GM12875 (cell line): ENCODE measurements at regions not wholly inside any gene's neighbourhood (a gene's known extent, or its start where the extent isn't known, plus 50 kb on each side); places are given as distances from the start of the nearest gene placed in this dataset.
"Not testable (repeated sequence)": the region's sequence is repeated elsewhere in the genome, so short reads cannot be mapped to it uniquely, and the experiment has no call there.

ENCODE experiments used
- H3K4me3 ChIP-seq: one replicate; pipeline ENCODE4 v1.5.1; 2011; ENCODE audit warnings: low read depth, low read length, control low read depth
- TF ChIP-seq, protein P1 (sequence below): IDR thresholded peaks from 2 replicates; pipeline ENCODE4 v1.5.1; 2011; ENCODE audit warnings: low read depth, mild to moderate bottlenecking, control low read depth, inconsistent platforms, low read length, moderate library complexity, borderline replicate concordance; ENCODE audit not compliant: insufficient read depth

DNA sequence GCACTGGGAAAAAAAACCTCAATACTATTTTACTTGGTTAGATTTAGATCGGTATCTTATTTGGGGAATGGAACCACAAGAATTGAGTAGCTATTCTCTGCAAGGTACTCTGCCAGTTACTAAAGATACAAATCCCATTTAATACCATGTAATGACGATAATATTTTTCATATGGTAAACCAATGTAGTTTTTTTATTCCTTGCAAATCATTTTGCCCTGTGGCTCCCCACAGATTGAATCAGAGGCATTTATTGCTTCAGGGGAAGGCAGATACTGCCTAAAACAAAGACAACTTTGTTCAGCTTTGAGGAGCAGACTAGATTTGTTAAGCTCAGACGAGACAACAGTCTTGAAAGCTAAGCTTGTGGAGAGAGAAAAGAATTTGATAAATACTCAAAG lies 226.7 kb upstream of the RUNX1 start:
- TF ChIP-seq, protein P1, sequence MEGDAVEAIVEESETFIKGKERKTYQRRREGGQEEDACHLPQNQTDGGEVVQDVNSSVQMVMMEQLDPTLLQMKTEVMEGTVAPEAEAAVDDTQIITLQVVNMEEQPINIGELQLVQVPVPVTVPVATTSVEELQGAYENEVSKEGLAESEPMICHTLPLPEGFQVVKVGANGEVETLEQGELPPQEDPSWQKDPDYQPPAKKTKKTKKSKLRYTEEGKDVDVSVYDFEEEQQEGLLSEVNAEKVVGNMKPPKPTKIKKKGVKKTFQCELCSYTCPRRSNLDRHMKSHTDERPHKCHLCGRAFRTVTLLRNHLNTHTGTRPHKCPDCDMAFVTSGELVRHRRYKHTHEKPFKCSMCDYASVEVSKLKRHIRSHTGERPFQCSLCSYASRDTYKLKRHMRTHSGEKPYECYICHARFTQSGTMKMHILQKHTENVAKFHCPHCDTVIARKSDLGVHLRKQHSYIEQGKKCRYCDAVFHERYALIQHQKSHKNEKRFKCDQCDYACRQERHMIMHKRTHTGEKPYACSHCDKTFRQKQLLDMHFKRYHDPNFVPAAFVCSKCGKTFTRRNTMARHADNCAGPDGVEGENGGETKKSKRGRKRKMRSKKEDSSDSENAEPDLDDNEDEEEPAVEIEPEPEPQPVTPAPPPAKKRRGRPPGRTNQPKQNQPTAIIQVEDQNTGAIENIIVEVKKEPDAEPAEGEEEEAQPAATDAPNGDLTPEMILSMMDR, result no peak
- no peak overlapping the region for H3K4me3 ChIP-seq

DNA sequence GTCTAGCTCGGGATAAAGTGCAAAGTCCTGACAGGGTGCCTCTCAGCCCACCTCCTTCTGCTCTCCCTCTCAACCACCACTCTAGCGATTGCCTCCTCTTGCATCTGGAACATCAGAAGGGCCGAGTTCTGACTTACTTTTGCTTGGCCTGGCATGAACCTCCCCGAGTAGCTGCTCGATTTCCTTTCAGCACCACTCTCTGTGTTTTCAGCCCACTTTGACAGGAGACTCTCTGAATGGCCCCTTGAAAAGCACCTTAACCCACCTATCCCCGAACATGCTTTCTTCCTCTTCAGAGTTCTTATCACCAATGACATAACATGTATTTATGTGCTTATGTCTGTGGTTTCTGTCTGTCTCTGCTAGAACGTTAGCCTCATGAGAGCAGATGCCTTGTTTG lies 225.8 kb upstream of the RUNX1 start:
- TF ChIP-seq, protein P1, result no peak

DNA sequence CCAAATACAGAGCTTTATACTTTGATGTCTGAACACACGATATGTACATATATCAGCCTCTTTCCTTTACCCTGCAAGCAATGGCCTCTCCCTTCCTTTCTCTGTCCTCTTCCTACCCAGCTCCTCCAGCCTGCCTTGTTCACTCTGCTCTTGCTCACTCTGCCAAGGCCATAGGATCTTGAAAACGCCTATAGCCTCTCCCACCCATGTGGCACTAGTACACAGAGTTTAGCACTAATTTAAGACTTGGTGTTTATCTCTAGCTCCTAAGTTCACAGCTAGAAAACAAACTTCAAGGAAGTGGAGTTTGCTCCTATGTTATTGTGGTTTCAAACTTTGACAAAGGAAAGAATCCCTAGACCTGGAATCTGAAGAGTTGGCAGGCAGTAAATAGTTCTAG lies 225.0 kb upstream of the RUNX1 start:
- TF ChIP-seq, protein P1, result no peak
- no peak overlapping the region for H3K4me3 ChIP-seq

More for the DNA sequence above, 225.8 kb upstream of the RUNX1 start:
- no peak overlapping the region for H3K4me3 ChIP-seq

DNA sequence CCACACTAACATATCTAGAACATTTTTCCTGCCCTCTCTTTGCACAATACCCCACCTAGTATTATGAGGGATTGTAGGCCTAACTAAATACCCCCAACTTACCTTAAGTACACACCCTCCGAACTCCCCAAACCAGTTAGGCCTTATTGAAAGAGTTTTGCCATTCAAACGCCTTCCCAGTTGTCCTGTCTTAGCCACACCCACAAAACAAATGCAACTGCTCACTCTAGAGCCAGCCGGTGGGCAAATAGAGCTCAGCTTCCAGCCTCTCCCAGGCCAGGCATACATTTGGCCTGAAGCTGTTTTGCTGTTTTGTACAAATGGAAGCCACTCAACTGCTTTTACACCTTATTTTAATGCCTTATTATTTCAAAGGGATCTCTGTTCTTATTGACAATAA lies 224.2 kb upstream of the RUNX1 start:
- TF ChIP-seq, protein P1, result no peak
- no peak overlapping the region for H3K4me3 ChIP-seq

DNA sequence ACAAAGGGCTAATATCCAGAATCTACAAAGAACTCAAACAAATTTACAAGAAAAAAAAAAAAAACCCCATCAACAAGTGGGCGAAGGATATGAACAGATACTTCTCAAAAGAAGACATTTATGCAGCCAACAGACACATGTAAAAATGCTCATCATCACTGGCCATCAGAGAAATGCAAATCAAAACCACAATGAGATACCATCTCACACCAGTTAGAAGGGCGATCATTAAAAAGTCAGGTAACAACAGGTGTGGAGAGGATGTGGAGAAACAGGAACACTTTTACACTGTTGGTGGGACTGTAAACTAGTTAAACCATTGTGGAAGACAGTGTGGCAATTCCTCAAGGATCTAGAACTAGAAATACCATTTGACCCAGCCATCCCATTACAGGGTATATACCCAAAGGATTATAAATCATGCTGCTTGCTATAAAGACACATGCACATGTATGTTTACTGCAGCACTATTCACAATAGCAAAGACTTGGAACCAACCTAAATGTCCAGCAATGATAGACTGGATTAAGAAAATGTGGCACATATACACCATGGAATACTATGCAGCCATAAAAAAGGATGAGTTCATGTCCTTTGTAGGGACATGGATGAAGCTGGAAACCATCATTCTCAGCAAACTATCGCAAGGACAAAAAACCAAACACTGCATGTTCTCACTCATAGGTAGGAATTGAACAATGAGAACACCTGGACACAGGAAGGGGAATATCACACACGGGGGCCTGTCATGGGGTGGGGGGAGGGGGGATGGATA lies 222.4 kb upstream of the RUNX1 start:
- not testable (repeated sequence) for H3K4me3 ChIP-seq

DNA sequence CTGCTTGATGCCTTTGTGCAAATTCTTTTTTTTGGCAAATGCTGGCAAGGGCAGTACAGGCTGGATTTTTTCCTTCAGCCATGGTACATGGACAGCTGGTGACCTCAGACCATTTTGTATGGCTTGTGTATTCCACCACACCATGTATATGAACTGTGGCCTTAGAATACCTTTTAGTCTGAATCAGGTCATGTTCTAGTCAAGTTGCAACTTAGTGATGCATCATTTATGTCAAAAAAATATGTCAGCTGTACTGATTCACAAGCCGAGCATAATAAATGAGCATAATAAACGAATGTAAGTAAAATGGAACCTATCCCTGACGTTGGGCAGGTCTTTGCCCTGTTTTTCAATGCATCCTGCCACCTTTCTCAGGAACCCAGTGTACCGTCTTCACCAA lies 219.7 kb upstream of the RUNX1 start:
- TF ChIP-seq, protein P1, result no peak
- H3K4me3 ChIP-seq, result no peak overlapping the region

DNA sequence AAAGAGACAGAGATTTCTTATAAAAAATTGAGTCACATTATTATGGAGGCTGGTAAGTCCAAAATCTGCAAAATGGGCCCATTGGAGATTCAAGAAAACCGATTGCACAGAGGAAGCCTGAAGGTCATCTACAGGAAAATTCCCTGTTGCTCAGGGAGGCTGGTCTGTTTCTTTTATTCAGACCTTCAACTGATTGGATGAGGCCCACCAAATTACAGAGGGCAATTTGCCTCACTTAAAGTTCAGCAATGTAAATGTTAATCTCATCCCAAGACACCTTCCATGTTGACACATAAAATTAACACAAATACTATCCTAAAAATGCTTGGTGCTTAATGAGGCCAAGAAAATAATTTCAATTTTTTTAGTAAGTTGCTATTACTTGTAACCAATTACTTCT lies 219.2 kb upstream of the RUNX1 start:
- TF ChIP-seq, protein P1, result no peak
- no peak overlapping the region for H3K4me3 ChIP-seq

DNA sequence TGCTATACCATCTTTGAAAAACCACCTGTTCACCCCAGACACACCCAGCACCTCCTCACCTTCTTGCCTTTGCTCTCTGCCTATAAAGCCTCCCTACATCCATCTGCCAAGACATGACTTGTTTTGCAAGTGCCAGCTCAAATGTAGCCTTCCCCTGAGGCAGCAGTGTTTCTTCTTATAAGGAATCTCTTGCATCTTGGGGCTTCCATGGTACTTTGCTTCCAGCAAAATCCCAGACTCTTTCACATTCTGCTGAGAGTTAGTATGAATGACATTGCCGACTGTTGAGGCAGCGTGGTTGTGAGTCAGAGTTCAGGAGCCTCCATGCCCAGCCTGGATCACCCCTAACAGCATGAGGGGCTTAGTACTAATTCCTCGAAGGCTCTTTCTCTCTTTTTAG lies 217.4 kb upstream of the RUNX1 start:
- TF ChIP-seq, protein P1, result no peak
- no peak overlapping the region for H3K4me3 ChIP-seq
